OCI-LY1 (cell line): ENCODE measurements at regions not wholly inside any gene's neighbourhood (a gene's known extent, or its start where the extent isn't known, plus 50 kb on each side); places are given as distances from the start of the nearest gene placed in this dataset.

ENCODE experiments used
- H2AFZ ChIP-seq: fragments of 200-600 bp; sonication (generic), shearing (Covaris generic); 2 replicates; pipeline ENCODE4 v1.6.0; 2014; ENCODE audit warnings: antibody characterized with exemption, mild to moderate bottlenecking, low read length
- H3F3A ChIP-seq: fragments of 200-600 bp; sonication (generic), shearing (Covaris generic); 2 replicates; pipeline ENCODE4 v1.6.0; 2014; ENCODE audit warnings: mild to moderate bottlenecking, antibody characterized with exemption, low read length, moderate library complexity; ENCODE audit not compliant: insufficient read depth
- H3K27ac ChIP-seq: fragments of 200-600 bp; sonication (generic); 2 replicates; pipeline ENCODE4 v1.5.1; 2014; ENCODE audit warnings: low read length, mixed run types, mild to moderate bottlenecking, low read depth; ENCODE audit not compliant: poor library complexity, severe bottlenecking
- H3K27me3 ChIP-seq: fragments of 200-600 bp; sonication (generic); 2 replicates; pipeline ENCODE4 v1.6.0; 2014; ENCODE audit warnings: antibody characterized with exemption, mild to moderate bottlenecking, low read length, moderate library complexity; ENCODE audit not compliant: insufficient read depth
- H3K36me3 ChIP-seq: fragments of 200-600 bp; sonication (generic); 2 replicates; pipeline ENCODE4 v1.6.1; 2014; ENCODE audit warnings: mild to moderate bottlenecking, antibody characterized with exemption, low read length, moderate library complexity, mixed read lengths; ENCODE audit not compliant: insufficient read depth
- H3K4me1 ChIP-seq: fragments of 200-600 bp; sonication (generic); 2 replicates; pipeline ENCODE4 v1.5.1; 2014; ENCODE audit warnings: mild to moderate bottlenecking, low read length, moderate library complexity; ENCODE audit not compliant: insufficient read depth, severe bottlenecking
- H3K4me2 ChIP-seq: fragments of 200-600 bp; sonication (generic), shearing (Covaris generic); 2 replicates; pipeline ENCODE4 v1.6.1; 2014; ENCODE audit warnings: low read length
- H3K4me3 ChIP-seq: fragments of 200-600 bp; sonication (generic); 2 replicates; pipeline ENCODE4 v1.5.1; 2014; ENCODE audit warnings: low read length, low read depth, mild to moderate bottlenecking, mixed read lengths; ENCODE audit not compliant: poor library complexity, severe bottlenecking
- H3K79me2 ChIP-seq: fragments of 200-600 bp; shearing (Covaris generic); 2 replicates; pipeline ENCODE4 v1.6.1; 2016; ENCODE audit warnings: mixed run types, low read length, mixed read lengths; ENCODE audit not compliant: insufficient read depth
- H3K9ac ChIP-seq: fragments of 200-600 bp; sonication (generic), shearing (Covaris generic); 2 replicates; pipeline ENCODE4 v1.6.1; 2014; ENCODE audit warnings: mild to moderate bottlenecking, low read length, mixed read lengths
- H3K9me2 ChIP-seq: fragments of 200-600 bp; sonication (generic), shearing (Covaris generic); 2 replicates; pipeline ENCODE4 v1.6.1; 2014; ENCODE audit warnings: low read depth, mild to moderate bottlenecking, low read length, mixed read lengths
- H3K9me3 ChIP-seq: fragments of 200-600 bp; shearing (Covaris generic); 2 replicates; pipeline ENCODE4 v1.6.1; 2014; ENCODE audit warnings: low read length, mixed read lengths
- H4K20me1 ChIP-seq: fragments of 200-600 bp; sonication (generic), shearing (Covaris generic); 2 replicates; pipeline ENCODE4 v1.6.0; 2016; ENCODE audit warnings: mild to moderate bottlenecking, low read length; ENCODE audit not compliant: insufficient read depth
- CTCF ChIP-seq: fragments of 200-600 bp; sonication (generic), shearing (Covaris generic); IDR thresholded peaks from 2 replicates; pipeline ENCODE4 v1.5.1; 2017; ENCODE audit warnings: mild to moderate bottlenecking, antibody characterized with exemption, low read length, moderate library complexity, mixed read lengths
- EZH2 ChIP-seq: fragments of 200-600 bp; sonication (generic), shearing (Covaris generic); IDR thresholded peaks from 2 replicates; pipeline ENCODE4 v1.8.0; 2017; ENCODE audit warnings: borderline replicate concordance, mixed run types, mild to moderate bottlenecking, antibody characterized with exemption, low read length, moderate library complexity, mixed read lengths

- TF ChIP-seq CTCF (no peak), EZH2 (no peak)
- H3K4me2 ChIP-seq = no peak overlapping the region
- no peaks in the 10 kb centered on the region for H3K9me2 ChIP-seq
- H3K27me3 ChIP-seq = no peaks in the 10 kb centered on the region
- H3K4me3 ChIP-seq = no peak overlapping the region
- H3K9me3 ChIP-seq = 0 out of 2 replicates have a peak, but pooled peaks cover 4% of the 10 kb centered on the region
- H3K4me1 ChIP-seq = no peaks in the 10 kb centered on the region
- H2AFZ ChIP-seq = no peak overlapping the region
- H3K27ac ChIP-seq = no peak overlapping the region
- H3K9ac ChIP-seq = no peak overlapping the region
- H3K36me3 ChIP-seq = no peaks in the 10 kb centered on the region
- no peaks in the 10 kb centered on the region for H4K20me1 ChIP-seq
- H3F3A ChIP-seq = no peaks in the 10 kb centered on the region
- no peaks in the 10 kb centered on the region for H3K79me2 ChIP-seq
Observed at GRCh38 chr6:98142839-98143238, 691.5 kb upstream of the POU3F2 start.

- Histone ChIP-seq H3K9me3 (0 out of 2 replicates have a peak, but pooled peaks cover 4% of the 10 kb centered on the region), H2AFZ (no peak overlapping the region), H3K27me3 (no peaks in the 10 kb centered on the region), H3K4me3 (no peak overlapping the region), H3K9ac (no peak overlapping the region), H3F3A (no peaks in the 10 kb centered on the region), H3K4me1 (no peaks in the 10 kb centered on the region), H3K27ac (no peak overlapping the region), H3K9me2 (no peaks in the 10 kb centered on the region), H3K4me2 (no peak overlapping the region), H3K36me3 (no peaks in the 10 kb centered on the region), H3K79me2 (no peaks in the 10 kb centered on the region), H4K20me1 (no peaks in the 10 kb centered on the region)
- TF ChIP-seq EZH2 = no peak
- TF ChIP-seq CTCF = no peak
Observed at GRCh38 chr6:98146656-98147055, 687.7 kb upstream of the POU3F2 start.

- Histone ChIP-seq H3K9me2 (no peaks in the 10 kb centered on the region), H3K27me3 (no peaks in the 10 kb centered on the region), H3K79me2 (no peaks in the 10 kb centered on the region), H3K4me3 (no peak overlapping the region), H3K4me1 (no peaks in the 10 kb centered on the region), H3F3A (no peaks in the 10 kb centered on the region), H3K4me2 (no peak overlapping the region), H4K20me1 (no peaks in the 10 kb centered on the region), H3K9me3 (no peaks in the 10 kb centered on the region), H3K36me3 (no peaks in the 10 kb centered on the region), H3K27ac (no peak overlapping the region), H3K9ac (no peak overlapping the region), H2AFZ (no peak overlapping the region)
- TF ChIP-seq EZH2 (no peak), CTCF (no peak)
Observed at GRCh38 chr6:98156580-98156979, 677.8 kb upstream of the POU3F2 start.
